ENCODE measurements at regions not wholly inside any gene's neighbourhood (a gene's known extent, or its start where the extent isn't known, plus 50 kb on each side); places are given as distances from the start of the nearest gene placed in this dataset.

GRCh38 chr20:22385602-22386305, 198.6 kb downstream of the FOXA2 start:
- intact Hi-C loops (cut with DNase I): no loop called here
- ATAC-seq: peak in 1 of 2 donors; percentile 57

GRCh38 chr20:22384978-22385377, 199.4 kb downstream of the FOXA2 start:
- intact Hi-C loops (cut with DNase I): no loop called here
- DNase-seq (no peak), ATAC-seq (no peak)

More at GRCh38 chr20:22385602-22386305, 198.6 kb downstream of the FOXA2 start:
- DNase-seq: no peak

- ATAC-seq: no peak
- no peak for DNase-seq
- intact Hi-C loops (cut with DNase I): no loop called here
Measured at GRCh38 chr20:22383156-22383555, 201.2 kb downstream of the FOXA2 start.

GRCh38 chr20:22382742-22383141, 201.6 kb downstream of the FOXA2 start:
- intact Hi-C loops (cut with DNase I): no loop called here
- no peak for ATAC-seq
- no peak for DNase-seq

- ATAC-seq (no peak), DNase-seq (no peak)
- intact Hi-C loops (cut with DNase I): no loop called here
Measured at GRCh38 chr20:22381812-22382416, 202.5 kb downstream of the FOXA2 start.

GRCh38 chr20:22379472-22379871, 204.9 kb downstream of the FOXA2 start:
- intact Hi-C loops (cut with DNase I): no loop called here
- no peak for ATAC-seq

GRCh38 chr20:22374678-22375590, 209.4 kb downstream of the FOXA2 start:
- no peak for ATAC-seq
- no peak for DNase-seq
- intact Hi-C loops (cut with DNase I): no loop called here

More at GRCh38 chr20:22379472-22379871, 204.9 kb downstream of the FOXA2 start:
- DNase-seq: no peak

- ATAC-seq (no peak), DNase-seq (no peak)
- intact Hi-C loops (cut with DNase I): no loop called here
Measured at GRCh38 chr20:22374066-22374465, 210.3 kb downstream of the FOXA2 start.

GRCh38 chr20:22373164-22373895, 211.0 kb downstream of the FOXA2 start:
- intact Hi-C loops (cut with DNase I): no loop called here
- DNase-seq (no peak), ATAC-seq (no peak)

- intact Hi-C loops (cut with DNase I): no loop called here
- no peak for ATAC-seq
- no peak for DNase-seq
Measured at GRCh38 chr20:22371843-22372242, 212.5 kb downstream of the FOXA2 start.

- no peak for ATAC-seq
- no peak for DNase-seq
- intact Hi-C loops (cut with DNase I): no loop called here
Measured at GRCh38 chr20:22370137-22370536, 214.2 kb downstream of the FOXA2 start.

- no peak for ATAC-seq
- no peak for DNase-seq
- intact Hi-C loops (cut with DNase I): no loop called here
Measured at GRCh38 chr20:22369100-22369499, 215.3 kb downstream of the FOXA2 start.

- ATAC-seq: no peak
- no peak for DNase-seq
- intact Hi-C loops (cut with DNase I): no loop called here
Measured at GRCh38 chr20:22368235-22368634, 216.1 kb downstream of the FOXA2 start.

GRCh38 chr20:22366631-22367030, 217.7 kb downstream of the FOXA2 start:
- ATAC-seq (no peak), DNase-seq (no peak)
- intact Hi-C loops (cut with DNase I): no loop called here

GRCh38 chr20:22354647-22355046, 229.7 kb downstream of the FOXA2 start:
- ATAC-seq (no peak), DNase-seq (no peak)
- intact Hi-C loops (cut with DNase I): no loop called here

GRCh38 chr20:22353586-22353985, 230.8 kb downstream of the FOXA2 start:
- intact Hi-C loops (cut with DNase I): no loop called here
- ATAC-seq (no peak), DNase-seq (no peak)

- intact Hi-C loops (cut with DNase I): no loop called here
- DNase-seq (no peak), ATAC-seq (no peak)
Measured at GRCh38 chr20:22352019-22352418, 232.4 kb downstream of the FOXA2 start.

GRCh38 chr20:22350624-22351023, 233.7 kb downstream of the FOXA2 start:
- DNase-seq (no peak), ATAC-seq (no peak)
- intact Hi-C loops (cut with DNase I): no loop called here

- no peak for ATAC-seq
- intact Hi-C loops (cut with DNase I): no loop called here
- DNase-seq: no peak
Measured at GRCh38 chr20:22348010-22348409, 236.4 kb downstream of the FOXA2 start.
